HepG2 (cell line): ENCODE measurements at regions not wholly inside any gene's neighbourhood (a gene's known extent, or its start where the extent isn't known, plus 50 kb on each side); places are given as distances from the start of the nearest gene placed in this dataset.

Source experiments
- ATAC-seq: fragments of 200-7000 bp; cut with Tn5 transposase; 3 replicates; pipeline ENCODE4 v1.9.1; 2020; ENCODE audit warnings: mild to moderate bottlenecking, moderate library complexity
- BruUV-seq: library from RNA; stranded (reverse); fragments of 400-500 nt; replicated peaks from 2 replicates; lab custom pipeline; 2021; lab: Mats Ljungman, UMichigan
- CTCF ChIA-PET: fragments of 300-600 bp; formaldehyde crosslinking; extraction: SDS; loops from one replicate; lab custom pipeline; 2021; ENCODE audit warnings: low total read pairs, inconsistent platforms, low intra/inter-chr PET ratio; lab: Yijun Ruan, JAX
- POLR2A ChIA-PET: fragments of 350-600 bp; sonication (Branson Sonifier 250); formaldehyde crosslinking; loops from one replicate; lab custom pipeline; 2020; ENCODE audit warnings: antibody characterized with exemption, inconsistent platforms; lab: Yijun Ruan, JAX
- DNase-seq: peaks from one replicate; pipeline ENCODE4 v3.0.0-alpha.2; 2015; ENCODE audit warnings: low spot score
- FAIRE-seq: peaks from 3 replicates; lab custom pipeline; 2011; peaks lifted over from hg19 to GRCh38; lab: Jason Lieb, UNC
- H2AFZ ChIP-seq: one replicate; pipeline ENCODE4 v1.6.1; 2011; ENCODE audit warnings: low read length, inconsistent platforms
- H3K27ac ChIP-seq: fragments of 300-600 bp; 3 replicates; pipeline ENCODE4 v1.8.0; 2011; ENCODE audit warnings: mixed run types, mild to moderate bottlenecking, mixed read lengths, low read length, inconsistent platforms; ENCODE audit not compliant: insufficient read depth; ENCODE audit errors: extremely low read length
- H3K27me3 ChIP-seq, 2 experiments: fragments of 200-600 bp in 1 of 2; 2 replicates in 1 of 2; 3 replicates in 1 of 2; pipeline versions ENCODE4 v1.6.0 to v1.8.0; 2011; ENCODE audit warnings: low read length in 2 of 2, mild to moderate bottlenecking in 2 of 2, moderate library complexity in 2 of 2, inconsistent platforms in 1 of 2; ENCODE audit not compliant: insufficient read depth in 2 of 2, control insufficient read depth in 1 of 2
- H3K36me3 ChIP-seq, 2 experiments: fragments of 200-600 bp in 1 of 2; replicated peaks in 1 of 2; 2 replicates in 1 of 2; 3 replicates in 1 of 2; pipeline versions ENCODE4 v1.5.1 to v1.8.0; 2011; ENCODE audit warnings: low read length in 2 of 2, inconsistent platforms in 1 of 2; ENCODE audit not compliant: insufficient read depth in 2 of 2, control insufficient read depth in 1 of 2
- H3K4me1 ChIP-seq: 2 replicates; pipeline ENCODE4 v1.5.1; 2012; ENCODE audit warnings: low read length, inconsistent platforms; ENCODE audit not compliant: insufficient read depth
- H3K4me2 ChIP-seq: 2 replicates; pipeline ENCODE4 v1.6.0; 2011; ENCODE audit warnings: low read depth, low read length, inconsistent platforms
- H3K4me3 ChIP-seq, 3 experiments: fragments of 200-600 bp in 1 of 3; sonication (generic), shearing (Covaris generic) in 1 of 3; replicated peaks in 1 of 3; 2 replicates each; pipeline ENCODE4 v1.5.1; 2011 to 2016; ENCODE audit warnings: low read length in 3 of 3, inconsistent platforms in 2 of 3, low read depth in 2 of 3, mild to moderate bottlenecking in 2 of 3, control low read depth in 1 of 3, mixed read lengths in 1 of 3; ENCODE audit not compliant: insufficient read depth in 1 of 3
- H3K79me2 ChIP-seq: one replicate; pipeline ENCODE4 v1.6.1; 2011; ENCODE audit warnings: low read length, inconsistent platforms; ENCODE audit not compliant: insufficient read depth
- H3K9ac ChIP-seq: 2 replicates; pipeline ENCODE4 v1.6.0; 2011; ENCODE audit warnings: mild to moderate bottlenecking, low read depth, low read length, inconsistent platforms; ENCODE audit not compliant: insufficient read depth
- H3K9me3 ChIP-seq: 2 replicates; pipeline ENCODE4 v1.5.1; 2012; ENCODE audit warnings: mild to moderate bottlenecking, low read length
- H4K20me1 ChIP-seq: 2 replicates; pipeline ENCODE4 v1.6.0; 2011; ENCODE audit warnings: inconsistent platforms, mild to moderate bottlenecking, low read length, moderate library complexity; ENCODE audit not compliant: insufficient read depth
- AGO1 ChIP-seq: fragments of 200-400 bp; formaldehyde crosslinking; IDR thresholded peaks from 2 replicates; pipeline ENCODE4 v1.6.1; 2017; ENCODE audit warnings: mild to moderate bottlenecking, low read depth, low read length, moderate library complexity; ENCODE audit not compliant: poor library complexity, severe bottlenecking
- CHCHD3 ChIP-seq: sonication (generic); formaldehyde crosslinking; IDR thresholded peaks from 2 replicates; pipeline ENCODE4 v1.8.0; 2022; ENCODE audit warnings: mild to moderate bottlenecking, missing genetic modification reagents, moderate library complexity
- DDIT3 ChIP-seq: sonication (generic); formaldehyde crosslinking; IDR thresholded peaks from 2 replicates; pipeline ENCODE4 v1.4.0; 2020; ENCODE audit warnings: mild to moderate bottlenecking, missing genetic modification reagents
- RBFOX2 ChIP-seq: fragments of 200-400 bp; formaldehyde crosslinking; IDR thresholded peaks from 2 replicates; pipeline ENCODE4 v1.6.1; 2017; ENCODE audit warnings: low read depth, mild to moderate bottlenecking, low read length
- REST ChIP-seq, 2 experiments: IDR thresholded peaks; 2 replicates each; pipeline ENCODE4 v1.6.1; 2011 to 2012; ENCODE audit warnings: low read length in 2 of 2, borderline replicate concordance in 1 of 2, low read depth in 1 of 2, mild to moderate bottlenecking in 1 of 2, moderate library complexity in 1 of 2
- ZEB1 ChIP-seq: IDR thresholded peaks from 2 replicates; pipeline ENCODE4 v1.6.1; 2012; ENCODE audit warnings: mild to moderate bottlenecking, low read depth, inconsistent platforms; ENCODE audit not compliant: insufficient replicate concordance
- ZMYM2 ChIP-seq: sonication (generic); formaldehyde crosslinking; IDR thresholded peaks from 2 replicates; pipeline ENCODE4 v1.8.0; 2022; ENCODE audit warnings: mild to moderate bottlenecking, missing genetic modification reagents
- WGBS: methylation state at CpG from one replicate; pipeline ENCODE4 v1.1.6; 2017; ENCODE audit warnings: low lambda C conversion rate; 5-methylcytosine and 5-hydroxymethylcytosine counted together
- in situ Hi-C: cut with HindIII; loops from 2 replicates; pipeline ENCODE4 v1.10.0; 2017; ENCODE audit warnings: low pct_unique_long_range_greater_than_20kb; ENCODE audit not compliant: extremely low pct_ligation_motif_present
- intact Hi-C: fragments of 100-400 bp; cut with micrococcal nuclease; formaldehyde crosslinking; loops from one replicate; pipeline ENCODE4 v1.10.0; 2022; ENCODE audit not compliant: unreplicated experiment

GRCh38 chr21:28640326-28640725 lies 352.4 kb downstream of the LTN1 start:
- Histone ChIP-seq H3K4me3 (no peak overlapping the region), H3K79me2 (no peaks in the 10 kb centered on the region), H3K4me1 (no peaks in the 10 kb centered on the region), H3K36me3 (no peaks in the 10 kb centered on the region), H3K27ac (no peak overlapping the region), H3K4me2 (no peak overlapping the region), H3K9me3 (no peaks in the 10 kb centered on the region), H4K20me1 (no peaks in the 10 kb centered on the region), H3K9ac (no peak overlapping the region), H2AFZ (no peak overlapping the region), H3K27me3 (no peaks in the 10 kb centered on the region)
- intact Hi-C loops: no loop called here
- in situ Hi-C loops: no loop called here
- ChIA-PET CTCF (no interaction called here), POLR2A (no interaction called here)
- TF ChIP-seq ZMYM2 (CRISPR knock-in tag): no peak
- no peak for TF ChIP-seq AGO1
- TF ChIP-seq DDIT3: no peak
- TF ChIP-seq REST (IDR thresholded peaks at IDR 0.05; ENCODE audit: borderline replicate concordance in 1 of 2, low read depth in 1 of 2, low read length in 2 of 2): no peak
- TF ChIP-seq RBFOX2: no peak
- TF ChIP-seq CHCHD3 (CRISPR knock-in tag): no peak
- TF ChIP-seq ZEB1: no peak
- no peak for FAIRE-seq
- ATAC-seq: no peak
- DNase-seq: no peak
- BruUV-seq: no TSS peak
- WGBS: 24% methylated on average over 5 of the region's 5 CpGs
